Adrenal gland (tissue), 5 donors: ENCODE measurements at regions not wholly inside any gene's neighbourhood (a gene's known extent, or its start where the extent isn't known, plus 50 kb on each side); places are given as distances from the start of the nearest gene placed in this dataset.

Experiments used
- CTCF ChIP-seq, 6 experiments: fragments of 450-650 bp in 4 of 6; fragments of 200-600 bp in 2 of 6; sonication (generic) in 1 of 6; IDR thresholded peaks; 1 replicate in 5 of 6; 2 replicates in 1 of 6; pipeline versions ENCODE4 v1.5.1 to v1.8.0; 2016 to 2021; ENCODE audit warnings: antibody characterized with exemption in 6 of 6, mild to moderate bottlenecking in 2 of 6, moderate library complexity in 1 of 6
- POLR2A ChIP-seq, 2 donors: fragments of 450-650 bp; IDR thresholded peaks; one replicate each; pipeline ENCODE4 v1.6.1; 2017; ENCODE audit warnings: antibody characterized with exemption in 2 of 2, mild to moderate bottlenecking in 2 of 2, moderate library complexity in 1 of 2
- donor health status: DM: no; HTN: no; CAD: no.

- TF ChIP-seq CTCF (IDR thresholded peaks at IDR 0.05), result no peak
- TF ChIP-seq POLR2A (IDR thresholded peaks at IDR 0.05), result no peak
Measured at GRCh38 chr13:90902255-90902654, 445.2 kb upstream of the MIR17HG start.
